B cell (primary cell): ENCODE measurements at regions not wholly inside any gene's neighbourhood (a gene's known extent, or its start where the extent isn't known, plus 50 kb on each side); places are given as distances from the start of the nearest gene placed in this dataset.

Experiments
- ATAC-seq: fragments of 200-7000 bp; cut with Tn5 transposase; one replicate; pipeline ENCODE4 v1.10.0; 2021; ENCODE audit warnings: low read depth, mild to moderate bottlenecking, moderate number of reproducible peaks, moderate library complexity
- CTCF ChIA-PET: fragments of 350-600 bp; sonication (Branson Sonifier 250); formaldehyde crosslinking; loops from one replicate; lab custom pipeline; 2021; ENCODE audit warnings: antibody characterized with exemption, inconsistent platforms; lab: Charles Lee
- POLR2A ChIA-PET: fragments of 350-600 bp; sonication (Branson Sonifier 250); formaldehyde crosslinking; loops from one replicate; lab custom pipeline; 2021; ENCODE audit warnings: antibody characterized with exemption; lab: Charles Lee
- DNase-seq: peaks from one replicate; pipeline ENCODE4 v3.0.0; 2013
- H2AFZ ChIP-seq: 2 replicates; pipeline ENCODE4 v1.6.1; 2012; ENCODE audit warnings: mild to moderate bottlenecking, low read depth, low read length; ENCODE audit not compliant: insufficient read depth, poor library complexity, severe bottlenecking
- H3K27ac ChIP-seq, 2 donors: 1 replicate in 1 of 2; 2 replicates in 1 of 2; pipeline ENCODE4 v1.5.1; 2012 to 2013; ENCODE audit warnings: low read length in 2 of 2, mild to moderate bottlenecking in 2 of 2, moderate library complexity in 1 of 2
- H3K27me3 ChIP-seq, 4 experiments: fragments of 200-600 bp in 1 of 4; sonication (generic) in 1 of 4; replicated peaks in 1 of 4; 1 replicate in 2 of 4; 2 replicates in 2 of 4; pipeline versions ENCODE4 v1.6.1 to v1.7.0; 2013 to 2016; ENCODE audit warnings: low read length in 3 of 4, mild to moderate bottlenecking in 2 of 4, mixed read lengths in 1 of 4, moderate library complexity in 1 of 4; ENCODE audit not compliant: insufficient read depth in 4 of 4, control insufficient read depth in 3 of 4; ENCODE audit errors: control extremely low read depth in 1 of 4
- H3K36me3 ChIP-seq, 2 experiments: replicated peaks in 1 of 2; 1 replicate in 1 of 2; 2 replicates in 1 of 2; pipeline versions ENCODE4 v1.6.1 to v1.7.1; 2013; ENCODE audit warnings: low read length in 1 of 2; ENCODE audit not compliant: insufficient read depth in 2 of 2, control insufficient read depth in 1 of 2; ENCODE audit errors: control extremely low read depth in 1 of 2, extremely low read depth in 1 of 2
- H3K4me1 ChIP-seq, 2 donors: fragments of 200-600 bp in 1 of 2; sonication (generic) in 1 of 2; 1 replicate in 1 of 2; 2 replicates in 1 of 2; pipeline versions ENCODE4 v1.5.1 to v1.6.1; 2013 to 2017; ENCODE audit warnings: low read length in 2 of 2; ENCODE audit not compliant: control insufficient read depth in 2 of 2, insufficient read depth in 2 of 2
- H3K4me2 ChIP-seq: replicated peaks from 2 replicates; pipeline ENCODE3; 2012; ENCODE audit warnings: mild to moderate bottlenecking, low read depth, low read length; ENCODE audit not compliant: poor library complexity, severe bottlenecking
- H3K4me3 ChIP-seq, 5 experiments: fragments of 200-600 bp in 1 of 5; sonication (generic) in 1 of 5; 1 replicate in 3 of 5; 2 replicates in 2 of 5; pipeline versions ENCODE4 v1.5.1 to v1.7.0; 2011 to 2016; ENCODE audit warnings: low read length in 4 of 5, mild to moderate bottlenecking in 4 of 5, low read depth in 2 of 5, control low read depth in 1 of 5, moderate library complexity in 1 of 5; ENCODE audit not compliant: insufficient read depth in 1 of 5; ENCODE audit errors: control extremely low read depth in 1 of 5, extremely low read depth in 1 of 5
- H3K79me2 ChIP-seq: fragments of 200-600 bp; sonication (generic); one replicate; pipeline ENCODE4 v1.6.0; 2016; ENCODE audit warnings: low read length; ENCODE audit not compliant: control insufficient read depth, insufficient read depth
- H3K9ac ChIP-seq: fragments of 200-600 bp; sonication (generic); 2 replicates; pipeline ENCODE4 v1.6.1; 2017; ENCODE audit warnings: mild to moderate bottlenecking, low read length, moderate library complexity
- H3K9me3 ChIP-seq, 3 donors: one replicate each; pipeline versions ENCODE4 v1.6.1 to v1.7.1; 2013; ENCODE audit warnings: low read length in 2 of 3; ENCODE audit not compliant: control insufficient read depth in 2 of 3, insufficient read depth in 1 of 3; ENCODE audit errors: control extremely low read depth in 1 of 3
- H4K20me1 ChIP-seq: 2 replicates; pipeline ENCODE4 v1.6.0; 2012; ENCODE audit warnings: mild to moderate bottlenecking, low read length; ENCODE audit not compliant: insufficient read depth, control insufficient read depth, poor library complexity, severe bottlenecking
- H3K27ac Mint-ChIP-seq: one replicate; pipeline ENCODE4 v1.8.0; 2021; ENCODE audit warnings: mixed read lengths
- H3K27me3 Mint-ChIP-seq: one replicate; pipeline ENCODE4 v1.8.0; 2021; ENCODE audit warnings: mixed read lengths
- H3K4me1 Mint-ChIP-seq: one replicate; pipeline ENCODE4 v1.8.0; 2021; ENCODE audit warnings: mixed read lengths
- H3K4me3 Mint-ChIP-seq: one replicate; pipeline ENCODE4 v1.8.0; 2021; ENCODE audit warnings: mixed read lengths
- H3K9me3 Mint-ChIP-seq: one replicate; pipeline ENCODE4 v1.8.0; 2022; ENCODE audit warnings: mixed read lengths; ENCODE audit not compliant: insufficient read depth
- CTCF ChIP-seq: fragments of 200-600 bp; IDR thresholded peaks from one replicate; pipeline ENCODE4 v1.8.0; 2022; ENCODE audit warnings: antibody characterized with exemption, mild to moderate bottlenecking
- EZH2 ChIP-seq: IDR thresholded peaks from 2 replicates; pipeline ENCODE4 v1.6.1; 2012; ENCODE audit warnings: borderline replicate concordance, low read depth, mild to moderate bottlenecking, moderate library complexity, low read length; ENCODE audit not compliant: insufficient read depth, poor library complexity, severe bottlenecking
- WGBS: methylation state at CpG from one replicate; pipeline ENCODE4 v1.1.5; 2013; ENCODE audit warnings: missing lambda C conversion rate; ENCODE audit not compliant: insufficient coverage; 5-methylcytosine and 5-hydroxymethylcytosine counted together
- intact Hi-C: fragments of 100-400 bp; cut with micrococcal nuclease; formaldehyde crosslinking; loops from one replicate; pipeline ENCODE4 v1.10.0; 2022

- no peaks in the 10 kb centered on the region for H3K79me2 ChIP-seq
- WGBS = 89% methylated on average over 3 of the region's 3 CpGs
- H3K9me3 ChIP-seq = no peaks in the 10 kb centered on the region
- no peak overlapping the region for H3K9ac ChIP-seq
- H3K27ac Mint-ChIP-seq = no peak overlapping the region
- TF ChIP-seq EZH2 = no peak
- no peak for TF ChIP-seq CTCF
- H3K4me1 ChIP-seq = no peaks in the 10 kb centered on the region
- no peaks in the 10 kb centered on the region for H3K27me3 ChIP-seq
- no peaks in the 10 kb centered on the region for H3K27me3 Mint-ChIP-seq
- no peak overlapping the region for H3K4me2 ChIP-seq
- H3K9me3 Mint-ChIP-seq = no peaks in the 10 kb centered on the region
- no peak overlapping the region for H3K4me3 ChIP-seq
- ATAC-seq (no peak), DNase-seq (no peak)
- no peak overlapping the region for H3K4me3 Mint-ChIP-seq
- H3K27ac ChIP-seq = no peak overlapping the region
- H2AFZ ChIP-seq = no peak overlapping the region
- H3K36me3 ChIP-seq = no peaks in the 10 kb centered on the region
- ChIA-PET POLR2A (no interaction called here), CTCF (no interaction called here)
- intact Hi-C loops = no loop called here
- no peaks in the 10 kb centered on the region for H4K20me1 ChIP-seq
- H3K4me1 Mint-ChIP-seq = peaks cover 2% of the 10 kb centered on the region
Observed at GRCh38 chrX:113699939-113700338, 859.3 kb upstream of the AMOT start.

- no peaks in the 10 kb centered on the region for H3K4me1 Mint-ChIP-seq
- no peak overlapping the region for H3K27ac Mint-ChIP-seq
- ChIA-PET POLR2A (no interaction called here), CTCF (interaction anchor here (0.6 kb wide), 1 partner anchor 100 kb away, joined by 3 read pairs; no protein-coding TSS in a partner anchor)
- DNase-seq (no peak), ATAC-seq (no peak)
- Histone ChIP-seq H3K9me3 (no peaks in the 10 kb centered on the region), H2AFZ (no peak overlapping the region), H3K4me2 (no peak overlapping the region), H4K20me1 (no peaks in the 10 kb centered on the region), H3K4me3 (no peak overlapping the region), H3K4me1 (no peaks in the 10 kb centered on the region), H3K9ac (no peak overlapping the region), H3K36me3 (no peaks in the 10 kb centered on the region), H3K79me2 (no peaks in the 10 kb centered on the region), H3K27me3 (no peaks in the 10 kb centered on the region), H3K27ac (no peak overlapping the region)
- H3K4me3 Mint-ChIP-seq = no peak overlapping the region
- H3K9me3 Mint-ChIP-seq = peaks cover 2% of the 10 kb centered on the region
- H3K27me3 Mint-ChIP-seq = no peaks in the 10 kb centered on the region
- TF ChIP-seq EZH2 = no peak
- TF ChIP-seq CTCF = no peak
- WGBS = no CpG with 5 or more reads among the region's 1 CpG
- intact Hi-C loops = no loop called here
Observed at GRCh38 chrX:113675278-113675677, 834.6 kb upstream of the AMOT start.
